K562 (cell line): ENCODE measurements at regions not wholly inside any gene's neighbourhood (a gene's known extent, or its start where the extent isn't known, plus 50 kb on each side); places are given as distances from the start of the nearest gene placed in this dataset.
A peak's percentile ranks its signal among the peaks of the same experiment; 100 is the strongest.

Source experiments
- ATAC-seq: fragments of 200-7000 bp; cut with Tn5 transposase; 3 replicates; pipeline ENCODE4 v1.9.1; 2020; ENCODE audit warnings: moderate library complexity
- BruUV-seq: library from RNA; stranded (reverse); fragments of 400-500 nt; replicated peaks from 2 replicates; lab custom pipeline; 2021; lab: Mats Ljungman, UMichigan
- CTCF ChIA-PET: fragments of 300-600 bp; formaldehyde crosslinking; extraction: SDS; loops from one replicate; lab custom pipeline; 2021; ENCODE audit warnings: low intra/inter-chr PET ratio; lab: Yijun Ruan, JAX
- POLR2A ChIA-PET: fragments of 300-600, 350-650 bp; sonication (Branson Sonifier 250); formaldehyde crosslinking; extraction: SDS; loops from one replicate; lab custom pipeline; 2021; ENCODE audit warnings: antibody characterized with exemption, inconsistent platforms; lab: Yijun Ruan, JAX
- DNase-seq, 4 experiments: peaks; one replicate each; pipeline versions ENCODE4 v3.0.0 to v3.0.0-alpha.2; 2011 to 2018; ENCODE audit warnings: low spot score in 3 of 4, mixed read lengths in 3 of 4; ENCODE audit errors: extremely low read depth in 1 of 4
- FAIRE-seq: peaks from 2 replicates; lab custom pipeline; 2011; peaks lifted over from hg19 to GRCh38; lab: Jason Lieb, UNC
- H2AFZ ChIP-seq: 2 replicates; pipeline ENCODE4 v1.6.0; 2011; ENCODE audit warnings: low read depth, low read length, control low read depth, inconsistent platforms
- H3K27ac ChIP-seq: fragments of 200-600 bp; 3 replicates; pipeline ENCODE4 v1.8.0; 2011; ENCODE audit warnings: low read depth, mild to moderate bottlenecking, control low read depth, inconsistent platforms, low read length, moderate library complexity, mixed read lengths; ENCODE audit errors: extremely low read depth
- H3K27me3 ChIP-seq, 2 experiments: fragments of 300-600 bp in 1 of 2; 2 replicates in 1 of 2; 3 replicates in 1 of 2; pipeline versions ENCODE4 v1.6.0 to v1.8.0; 2011; ENCODE audit warnings: inconsistent platforms in 2 of 2, low read length in 2 of 2, mild to moderate bottlenecking in 1 of 2, mixed read lengths in 1 of 2, moderate library complexity in 1 of 2; ENCODE audit not compliant: control insufficient read depth in 2 of 2, insufficient read depth in 2 of 2
- H3K36me3 ChIP-seq: fragments of 300-600 bp; 3 replicates; pipeline ENCODE4 v1.8.0; 2011; ENCODE audit warnings: mild to moderate bottlenecking, low read length, inconsistent platforms; ENCODE audit not compliant: control insufficient read depth, insufficient read depth
- H3K4me1 ChIP-seq, 2 experiments: fragments of 200-600 bp in 1 of 2; replicated peaks in 1 of 2; 2 replicates in 1 of 2; 3 replicates in 1 of 2; pipeline versions ENCODE4 v1.5.1 to v1.8.0; 2011; ENCODE audit warnings: inconsistent platforms in 2 of 2, low read length in 2 of 2, mild to moderate bottlenecking in 1 of 2, mixed read lengths in 1 of 2, moderate library complexity in 1 of 2; ENCODE audit not compliant: control insufficient read depth in 2 of 2, insufficient read depth in 2 of 2
- H3K4me2 ChIP-seq: 2 replicates; pipeline ENCODE4 v1.6.1; 2011; ENCODE audit warnings: low read length, control low read depth, inconsistent platforms, mixed read lengths; ENCODE audit not compliant: insufficient read depth
- H3K4me3 ChIP-seq: fragments of 200-600 bp; sonication (generic), shearing (Covaris generic); 2 replicates; pipeline ENCODE4 v1.5.1; 2016; ENCODE audit warnings: control low read depth, inconsistent platforms
- H3K79me2 ChIP-seq: fragments of 200-600 bp; 3 replicates; pipeline ENCODE4 v1.8.0; 2011; ENCODE audit warnings: low read length, inconsistent platforms; ENCODE audit not compliant: control insufficient read depth, insufficient read depth
- H3K9ac ChIP-seq, 2 experiments: 2 replicates each; pipeline versions ENCODE4 v1.6.0 to v1.6.1; 2011; ENCODE audit warnings: low read depth in 2 of 2, low read length in 2 of 2, control low read depth in 1 of 2, inconsistent platforms in 1 of 2, mild to moderate bottlenecking in 1 of 2, mixed read lengths in 1 of 2; ENCODE audit not compliant: insufficient read depth in 1 of 2
- H3K9me1 ChIP-seq: one replicate; pipeline ENCODE4 v1.6.0; 2011; ENCODE audit warnings: inconsistent platforms, mild to moderate bottlenecking, low read length, moderate library complexity; ENCODE audit not compliant: control insufficient read depth, insufficient read depth
- H3K9me3 ChIP-seq: replicated peaks from 2 replicates; pipeline ENCODE4 v1.5.1; 2011; ENCODE audit warnings: low read depth, low read length, inconsistent platforms; ENCODE audit not compliant: control insufficient read depth, insufficient read depth
- H4K20me1 ChIP-seq: replicated peaks from 2 replicates; pipeline ENCODE4 v1.6.1; 2011; ENCODE audit warnings: low read length, inconsistent platforms, mixed read lengths; ENCODE audit not compliant: control insufficient read depth, insufficient read depth
- CBFA2T3 ChIP-seq: fragments of 450-650 bp; IDR thresholded peaks from 2 replicates; pipeline ENCODE4 v1.6.1; 2017
- CTCF ChIP-seq, 3 experiments: IDR thresholded peaks in 2 of 3; conservative IDR thresholded peaks in 1 of 3; 2 replicates each; pipeline ENCODE4 v1.5.1; 2011 to 2012; ENCODE audit warnings: low read length in 3 of 3, mild to moderate bottlenecking in 3 of 3, control low read depth in 2 of 3, improper control_type of control experiment in 1 of 3, inconsistent platforms in 1 of 3, low read depth in 1 of 3, mixed read lengths in 1 of 3, moderate library complexity in 1 of 3; ENCODE audit not compliant: insufficient read depth in 2 of 3
- CTCFL ChIP-seq: IDR thresholded peaks from 2 replicates; pipeline ENCODE4 v1.6.1; 2011; ENCODE audit warnings: borderline replicate concordance, low read depth, mild to moderate bottlenecking, moderate library complexity, low read length; ENCODE audit not compliant: insufficient read depth, poor library complexity, severe bottlenecking
- DACH1 ChIP-seq: fragments of 450-650 bp; IDR thresholded peaks from 2 replicates; pipeline ENCODE4 v1.6.1; 2018; ENCODE audit not compliant: partially characterized antibody
- FOXA1 ChIP-seq: fragments of 450-650 bp; IDR thresholded peaks from 2 replicates; pipeline ENCODE4 v1.6.1; 2016; ENCODE audit warnings: mild to moderate bottlenecking, borderline replicate concordance
- FOXJ2 ChIP-seq: fragments of 200-800 bp; sonication (Bioruptor generic); IDR thresholded peaks from 2 replicates; pipeline ENCODE4 v1.6.1; 2016; ENCODE audit warnings: missing genetic modification characterization, missing compliant biosample characterization
- HDAC2 ChIP-seq: fragments of 450-650 bp; IDR thresholded peaks from 2 replicates; pipeline ENCODE4 v1.6.1; 2016; ENCODE audit warnings: mild to moderate bottlenecking
- JUN ChIP-seq, 2 experiments: sonication (generic) in 1 of 2; formaldehyde crosslinking in 1 of 2; IDR thresholded peaks; 2 replicates each; pipeline versions ENCODE4 v1.6.1 to v1.8.0; 2012 to 2022; ENCODE audit warnings: borderline replicate concordance in 2 of 2, mild to moderate bottlenecking in 2 of 2, improper control_type of control experiment in 1 of 2, low read depth in 1 of 2, low read length in 1 of 2, missing genetic modification reagents in 1 of 2
- JUND ChIP-seq, 2 experiments: IDR thresholded peaks; 2 replicates in 1 of 2; 3 replicates in 1 of 2; pipeline ENCODE4 v1.6.1; 2011; ENCODE audit warnings: borderline replicate concordance in 2 of 2, low read depth in 2 of 2, low read length in 2 of 2, improper control_type of control experiment in 1 of 2, missing biosample characterization in 1 of 2, missing genetic modification characterization in 1 of 2, missing genetic modification reagents in 1 of 2
- MEF2A ChIP-seq: IDR thresholded peaks from 2 replicates; pipeline ENCODE4 v1.6.1; 2011; ENCODE audit warnings: low read depth, mild to moderate bottlenecking, low read length, moderate library complexity; ENCODE audit not compliant: control insufficient read depth
- MIER1 ChIP-seq: fragments of 450-650 bp; IDR thresholded peaks from 2 replicates; pipeline ENCODE4 v1.6.1; 2016; ENCODE audit warnings: antibody characterized with exemption, mild to moderate bottlenecking, low read depth
- MTA2 ChIP-seq: fragments of 450-650 bp; IDR thresholded peaks from 2 replicates; pipeline ENCODE4 v1.6.1; 2016; ENCODE audit warnings: low read depth
- MYBL2 ChIP-seq, 2 experiments: fragments of 450-650 bp in 1 of 2; sonication (generic) in 1 of 2; formaldehyde crosslinking in 1 of 2; IDR thresholded peaks; 2 replicates each; pipeline versions ENCODE4 v1.6.1 to v1.8.1; 2017 to 2022; ENCODE audit warnings: borderline replicate concordance in 1 of 2, inconsistent platforms in 1 of 2, low read depth in 1 of 2, mild to moderate bottlenecking in 1 of 2, missing genetic modification reagents in 1 of 2, moderate library complexity in 1 of 2
- NFIX ChIP-seq: fragments of 250-450 bp; sonication (Bioruptor Pico); IDR thresholded peaks from 2 replicates; pipeline ENCODE4 v1.4.0; 2020; ENCODE audit warnings: low read depth, mild to moderate bottlenecking, moderate library complexity
- POLR2AphosphoS5 ChIP-seq: IDR thresholded peaks from 2 replicates; pipeline ENCODE4 v1.6.1; 2011; ENCODE audit warnings: mild to moderate bottlenecking, low read depth, low read length, moderate library complexity; ENCODE audit not compliant: control insufficient read depth, insufficient read depth
- SMAD1 ChIP-seq: fragments of 150-350 bp; IDR thresholded peaks from 2 replicates; pipeline ENCODE4 v1.6.1; 2014; ENCODE audit warnings: low read length, low read depth; ENCODE audit not compliant: partially characterized antibody
- WGBS: fragments of 100-300 bp; shearing (Covaris generic); methylation state at CpG from one replicate; pipeline ENCODE4 v1.1.6; 2016; ENCODE audit warnings: low coverage, mixed read lengths; ENCODE audit not compliant: insufficient coverage; ENCODE audit errors: missing lambda C conversion rate; 5-methylcytosine and 5-hydroxymethylcytosine counted together
- in situ Hi-C: fragments of 300-500 bp; cut with MboI; formaldehyde crosslinking; loops from 4 replicates; pipeline ENCODE4 v1.15.0; 2018; ENCODE audit warnings: inconsistent platforms, mixed read lengths
- intact Hi-C: fragments of 100-400 bp; cut with micrococcal nuclease; formaldehyde crosslinking; loops from 2 replicates; pipeline ENCODE4 v1.14.2; 2022

- Histone ChIP-seq H3K4me1 (no peaks in the 10 kb centered on the region; a peak in 1 of 5 replicates), H3K27me3 (no peaks in the 10 kb centered on the region), H3K27ac (no peak overlapping the region), H3K4me2 (no peak overlapping the region), H4K20me1 (no peaks in the 10 kb centered on the region), H3K36me3 (no peaks in the 10 kb centered on the region), H3K79me2 (no peaks in the 10 kb centered on the region), H3K9ac (no peak overlapping the region), H3K9me3 (no peaks in the 10 kb centered on the region), H2AFZ (0 out of 2 replicates have a peak overlapping the region, but pooled peaks have one; percentile 7), H3K9me1 (no peaks in the 10 kb centered on the region), H3K4me3 (no peak overlapping the region)
- peak; percentile 81 for ATAC-seq
- FAIRE-seq = peak; percentile 93
- no TSS peak for BruUV-seq
- 4% methylated on average over 4 of the region's 4 CpGs for WGBS
- in situ Hi-C loops = no loop called here
- DNase-seq = peak; percentile 46 to 62 (median 54)
- POLR2A ChIA-PET = no interaction called here
- CTCF ChIA-PET = no interaction called here
- intact Hi-C loops = no loop called here
- TF ChIP-seq CTCFL (peak; percentile 47), MIER1 (no peak), MTA2 (no peak), MYBL2 (IDR thresholded peaks at IDR 0.05; ENCODE audit: low read depth) (no peak), MYBL2 (CRISPR knock-in tag; IDR thresholded peaks at IDR 0.05; ENCODE audit: borderline replicate concordance) (no peak), FOXJ2 (tag) (0 out of 2 replicates have a peak, but pooled peaks have one; percentile 38), JUN (IDR thresholded peaks at IDR 0.05; ENCODE audit: borderline replicate concordance, low read depth, low read length) (0 out of 2 replicates have a peak, but pooled peaks have one; percentile 22), JUN (CRISPR knock-in tag; IDR thresholded peaks at IDR 0.05; ENCODE audit: borderline replicate concordance) (no peak), FOXA1 (no peak), MEF2A (no peak), SMAD1 (peak; percentile 91), POLR2AphosphoS5 (peak; percentile 51; the same call in 1 of the 2 replicates), DACH1 (peak; percentile 27), CTCF (IDR thresholded peaks at IDR 0.05 in 2 of 3, conservative IDR thresholded peaks at IDR 0.05 in 1 of 3; ENCODE audit: insufficient read depth in 2 of 3, low read depth in 1 of 3, low read length in 3 of 3) (peak; percentile 37 to 50 (median 44); a peak in 4 of 6 replicates), CBFA2T3 (0 out of 2 replicates have a peak, but pooled peaks have one; percentile 15), NFIX (CRISPR knock-in tag) (peak; percentile 76), JUND (IDR thresholded peaks at IDR 0.05; ENCODE audit: borderline replicate concordance, low read depth, low read length) (peak; percentile 38; the same call in 1 of the 2 replicates), JUND (tag; IDR thresholded peaks at IDR 0.05; ENCODE audit: borderline replicate concordance, low read depth, low read length) (no peak), HDAC2 (0 out of 2 replicates have a peak, but pooled peaks have one; percentile 51)
These were observed 353.1 kb upstream of the FANCL start for GRCh38 chr2:58594175-58594574.
